ENCODE measurements at regions not wholly inside any gene's neighbourhood (a gene's known extent, or its start where the extent isn't known, plus 50 kb on each side); places are given as distances from the start of the nearest gene placed in this dataset.

DNA sequence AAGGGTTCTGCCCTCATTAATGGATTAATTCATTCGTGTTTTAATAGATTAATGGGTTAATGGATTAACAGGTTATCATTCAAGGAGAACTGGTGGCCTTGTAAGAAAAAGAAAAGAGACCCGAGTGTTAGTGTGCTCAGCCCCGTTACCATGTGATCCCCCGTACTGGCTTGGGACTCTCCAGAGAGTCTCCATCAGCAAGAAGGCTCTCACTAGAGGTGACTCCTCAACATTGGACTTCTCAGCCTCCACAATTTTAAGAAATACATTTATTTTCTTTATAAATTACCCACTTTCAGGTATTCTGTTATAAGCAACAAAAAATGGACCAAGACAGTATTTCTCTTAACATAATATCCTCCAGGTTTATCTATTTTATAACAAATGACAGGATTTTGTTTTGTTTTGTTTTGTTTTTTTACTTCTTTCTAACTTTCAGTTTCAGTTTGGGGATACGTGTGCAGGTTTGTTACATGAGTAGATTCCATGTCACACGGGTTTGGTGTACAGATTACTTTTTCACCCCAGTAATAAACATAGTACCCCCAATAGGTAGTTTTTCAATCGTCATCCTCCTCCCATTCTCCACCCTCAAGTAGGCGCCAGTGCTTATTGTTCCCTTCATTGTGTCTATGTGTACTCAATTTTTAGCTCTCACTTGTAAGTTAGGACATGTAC is 456.1 kb downstream of the DNAH5 start:
- no peak for DNase-seq (ENCODE audit: low read depth)
- H3K4me3 ChIP-seq (ENCODE audit: low read depth, low read length), result no peak overlapping the region

GRCh38 chr5:13480834-13481233 is 463.7 kb downstream of the DNAH5 start:
- no peak for DNase-seq (ENCODE audit: low read depth)
- no peak overlapping the region for H3K4me3 ChIP-seq (ENCODE audit: low read depth, low read length)

DNA sequence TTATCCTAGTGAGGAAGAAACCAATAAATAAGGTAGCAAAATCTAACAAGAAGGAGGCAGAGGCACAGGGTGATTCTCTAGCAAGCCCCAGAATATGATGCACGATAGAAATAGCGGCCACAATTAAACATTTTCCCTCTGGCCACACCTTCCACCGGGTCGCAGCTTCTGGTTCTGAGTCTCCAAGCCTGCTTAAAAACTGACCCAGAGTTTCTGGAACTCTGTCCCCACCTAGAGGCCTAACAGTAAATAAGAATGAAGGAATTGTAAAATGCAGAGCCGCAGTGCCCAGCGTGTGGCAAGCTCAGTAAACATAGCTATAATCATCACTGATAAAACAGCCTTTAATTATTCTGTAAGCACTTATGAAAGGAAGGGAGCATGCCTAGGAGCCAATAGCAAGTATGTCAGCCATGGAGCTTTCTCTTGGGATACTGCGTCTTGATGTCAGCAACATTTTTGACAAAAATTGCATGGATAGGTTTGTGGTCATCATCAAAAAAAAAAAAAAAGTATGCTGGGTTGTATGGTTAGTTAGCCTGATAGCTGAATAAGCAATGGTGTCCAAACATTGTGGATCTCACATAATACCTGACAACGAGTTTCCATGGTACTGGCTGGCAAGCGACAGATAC is 465.5 kb downstream of the DNAH5 start:
- no peak overlapping the region for H3K4me3 ChIP-seq (ENCODE audit: low read depth, low read length)
- DNase-seq (ENCODE audit: low read depth), result peak; percentile 12

DNA sequence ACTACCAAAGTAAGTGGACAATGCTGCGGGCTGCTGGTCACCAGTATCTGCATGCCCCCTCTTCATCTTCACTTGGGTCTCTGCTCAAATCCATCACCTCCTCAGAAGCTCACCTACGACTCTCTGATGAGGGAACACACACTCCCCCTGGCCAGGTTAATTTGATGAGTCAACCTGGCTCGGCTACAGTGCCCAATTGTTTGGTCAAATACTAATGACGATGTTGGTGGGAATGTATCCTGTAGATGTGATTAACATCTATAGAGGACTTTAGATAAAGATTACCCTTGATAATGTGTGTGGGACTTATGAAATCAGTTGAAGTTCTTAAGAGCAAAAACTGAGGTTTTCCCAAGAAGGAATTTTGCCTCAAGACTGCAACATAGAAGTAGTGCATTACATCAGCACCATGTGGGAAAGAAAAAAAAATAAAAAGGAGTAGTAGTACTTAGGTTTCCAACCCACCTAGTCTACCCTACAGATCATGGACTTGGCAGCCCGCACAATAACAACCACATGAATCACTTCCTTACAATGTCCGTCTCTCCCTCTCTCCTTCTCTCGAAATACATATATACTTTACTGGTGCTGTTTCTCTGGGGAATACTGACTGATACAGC is 467.3 kb downstream of the DNAH5 start:
- DNase-seq (ENCODE audit: low read depth), result peak; percentile 91
- H3K4me3 ChIP-seq (ENCODE audit: low read depth, low read length), result no peak overlapping the region

DNA sequence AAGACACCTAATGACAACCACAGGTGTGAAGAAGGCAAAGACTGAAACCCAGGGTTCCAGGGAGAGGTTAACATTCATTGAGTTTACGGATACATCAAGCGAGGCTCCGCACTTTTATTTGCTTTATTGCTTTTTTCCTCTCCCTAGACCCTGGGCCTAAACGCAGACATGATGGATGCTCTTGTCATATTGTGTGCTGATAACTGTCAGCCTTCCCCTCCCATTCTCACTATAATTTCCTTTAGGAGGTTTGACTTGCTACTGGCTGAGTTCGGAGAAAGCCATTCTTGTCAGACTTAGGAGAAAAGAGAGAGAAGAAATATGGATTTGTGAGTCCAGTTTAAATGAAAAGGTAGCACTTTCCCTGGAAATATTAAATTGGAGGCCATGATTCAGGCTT is 471.6 kb downstream of the DNAH5 start:
- DNase-seq (ENCODE audit: low read depth), result no peak
- H3K4me3 ChIP-seq (ENCODE audit: low read depth, low read length), result no peak overlapping the region

DNA sequence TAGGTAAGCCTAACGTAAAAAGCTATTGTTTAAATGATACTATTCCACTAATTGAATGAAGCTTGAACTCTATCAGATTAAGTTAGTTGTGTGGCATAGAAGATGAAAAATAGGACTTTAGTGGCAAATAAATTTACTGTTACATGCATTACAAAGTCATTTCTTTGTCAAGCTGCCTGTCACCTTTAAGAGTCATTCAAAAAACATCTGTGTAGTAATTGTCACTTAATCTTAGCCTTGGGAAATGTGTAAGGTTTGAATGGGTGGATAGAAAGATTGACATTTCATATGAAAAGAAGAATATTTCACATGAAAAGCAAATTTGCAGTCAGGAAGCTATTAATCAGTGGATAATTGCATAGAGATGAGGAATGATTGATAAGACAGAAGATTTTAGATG is 473.5 kb downstream of the DNAH5 start:
- no peak overlapping the region for H3K4me3 ChIP-seq (ENCODE audit: low read depth, low read length)
- no peak for DNase-seq (ENCODE audit: low read depth)

GRCh38 chr5:13470263-13470662 is 474.2 kb downstream of the DNAH5 start:
- no peak overlapping the region for H3K4me3 ChIP-seq (ENCODE audit: low read depth, low read length)
- DNase-seq (ENCODE audit: low read depth), result no peak

DNA sequence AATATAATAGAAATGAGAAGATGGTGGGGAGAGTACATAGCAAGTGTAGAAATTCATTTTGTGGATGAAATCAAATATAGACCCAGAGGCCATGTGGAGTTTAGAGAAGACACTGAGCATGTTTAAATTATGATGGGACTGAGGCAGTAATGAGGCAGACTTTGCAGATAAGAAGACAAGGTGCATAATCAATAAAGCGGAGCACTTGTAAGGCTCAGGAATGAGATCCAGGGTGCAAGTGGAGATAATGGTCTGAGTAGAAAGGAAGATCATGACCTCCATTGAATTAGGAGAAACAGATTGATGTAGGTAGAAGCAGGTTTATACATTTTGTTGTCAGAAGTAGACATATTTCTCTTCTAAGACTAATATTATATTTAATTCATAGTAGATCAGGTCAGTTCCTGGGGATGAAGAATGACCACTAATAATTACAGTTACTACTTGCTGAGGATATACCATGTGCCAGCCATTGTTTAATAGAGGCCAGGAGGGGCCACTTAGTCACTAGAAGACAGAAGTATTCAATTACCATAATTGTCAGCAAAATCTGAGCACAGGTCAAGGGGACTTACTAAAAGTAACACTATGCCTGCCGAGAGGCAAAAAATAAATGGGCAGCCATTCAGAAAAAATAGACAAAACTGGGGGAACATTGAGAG is 479.8 kb downstream of the DNAH5 start:
- no peak for DNase-seq (ENCODE audit: low read depth)
- H3K4me3 ChIP-seq (ENCODE audit: low read depth, low read length), result no peak overlapping the region

DNA sequence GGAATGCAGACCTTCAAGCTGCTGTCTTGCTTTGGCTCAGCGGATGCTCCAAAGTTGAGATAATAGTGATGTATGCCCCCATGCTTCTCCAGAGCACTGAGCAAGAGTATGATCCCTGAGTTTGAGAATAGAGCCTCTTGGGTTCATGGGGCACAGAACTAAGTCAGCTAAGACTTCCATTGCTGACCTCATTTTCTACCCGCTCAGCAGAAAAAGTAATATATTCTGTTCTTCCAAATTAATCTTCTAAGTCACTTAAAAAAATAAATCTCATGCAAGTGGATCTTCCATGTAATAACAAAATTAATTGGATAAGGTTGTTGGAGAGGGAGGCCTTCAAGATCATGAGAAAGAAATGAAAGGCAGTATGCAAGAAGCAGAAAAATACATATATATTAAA is 483.9 kb downstream of the DNAH5 start:
- DNase-seq (ENCODE audit: low read depth), result no peak
- H3K4me3 ChIP-seq (ENCODE audit: low read depth, low read length), result no peak overlapping the region

GRCh38 chr5:13454050-13454449 is 490.4 kb downstream of the DNAH5 start:
- H3K4me3 ChIP-seq (ENCODE audit: low read depth, low read length), result no peak overlapping the region
- DNase-seq (ENCODE audit: low read depth), result no peak

DNA sequence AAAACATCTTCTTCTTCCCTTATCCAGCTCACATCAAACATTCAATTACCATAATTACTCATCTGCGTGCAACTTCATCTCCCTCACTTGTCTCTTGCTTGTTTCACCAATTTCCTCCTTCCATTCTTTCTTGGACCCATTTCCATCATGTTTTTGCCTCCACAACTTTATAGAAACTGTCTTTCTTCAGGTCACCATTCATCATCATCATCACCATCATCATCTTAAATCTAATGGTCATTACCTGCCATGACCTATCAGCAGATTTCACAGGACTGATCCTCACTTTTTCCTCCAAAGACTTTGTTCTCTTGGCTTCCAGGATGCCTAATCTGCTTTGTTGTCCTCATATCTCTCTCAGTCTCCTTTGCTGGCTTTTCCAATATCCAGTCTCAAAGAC is 495.6 kb downstream of the DNAH5 start:
- H3K4me3 ChIP-seq (ENCODE audit: low read depth, low read length), result no peak overlapping the region
- no peak for DNase-seq (ENCODE audit: low read depth)

GRCh38 chr5:13439430-13439829 is 505.1 kb downstream of the DNAH5 start:
- no peak for DNase-seq (ENCODE audit: low read depth)
- no peak overlapping the region for H3K4me3 ChIP-seq (ENCODE audit: low read depth, low read length)

DNA sequence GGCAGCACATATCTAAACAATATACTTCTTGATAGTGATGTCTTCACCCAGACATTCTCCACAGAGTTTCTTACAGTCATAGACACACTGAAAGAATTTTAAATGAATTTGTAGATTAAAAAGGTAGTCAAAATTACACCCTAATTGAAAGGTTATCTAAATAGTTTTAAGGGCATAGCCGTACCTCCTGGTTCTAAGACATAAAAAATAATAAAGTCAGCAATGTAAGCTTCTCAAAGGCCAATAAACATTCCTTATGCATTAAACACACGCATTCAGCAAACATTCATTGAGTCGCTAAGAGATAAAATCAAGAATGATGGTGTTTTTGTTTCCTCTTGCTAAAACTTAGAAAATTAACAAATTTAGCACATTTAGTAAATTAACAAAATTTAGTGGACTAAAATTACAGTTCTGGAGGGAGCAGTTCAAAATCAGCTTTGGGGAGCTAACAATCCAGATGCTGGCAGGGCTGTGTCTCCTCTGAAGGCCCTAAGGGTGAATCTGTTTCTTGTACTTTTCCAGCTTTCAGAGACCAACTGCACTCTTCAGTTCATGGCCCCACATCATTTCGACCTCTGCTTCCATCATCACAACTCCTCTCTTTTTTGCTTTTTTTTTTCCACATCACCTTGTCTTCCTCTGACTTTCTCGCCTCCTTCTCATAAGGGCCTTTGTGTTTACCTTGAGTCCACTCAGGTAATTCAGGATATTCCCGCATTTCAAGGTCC is 516.5 kb downstream of the DNAH5 start:
- H3K4me3 ChIP-seq (ENCODE audit: low read depth, low read length), result no peak overlapping the region
- DNase-seq (ENCODE audit: low read depth), result no peak

DNA sequence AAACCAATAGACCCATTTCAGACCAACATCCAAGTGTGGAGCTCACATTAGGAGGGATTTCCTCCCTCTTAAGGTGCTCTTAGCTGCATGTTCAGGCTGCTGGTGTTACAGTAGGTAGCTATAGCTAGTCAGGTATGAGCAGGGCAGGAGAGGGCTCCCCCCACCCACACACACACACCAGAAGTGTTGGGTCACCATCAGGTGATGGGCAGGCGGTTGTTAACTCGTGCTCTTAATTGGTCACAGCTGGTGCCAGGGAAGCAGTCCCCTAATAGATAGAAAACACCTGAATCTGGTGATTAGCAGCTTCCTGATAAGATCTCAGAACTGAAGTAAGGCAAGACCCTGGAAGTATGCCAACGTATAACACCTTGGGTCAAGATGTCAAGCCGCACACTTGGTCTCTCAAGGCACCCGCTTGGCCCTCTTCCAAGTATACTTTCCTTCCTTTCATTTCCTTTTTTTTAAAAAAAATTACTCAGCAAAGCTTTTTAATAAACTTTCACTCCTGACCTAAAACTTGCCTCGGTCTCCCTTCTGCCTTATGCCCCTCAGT is 532.4 kb downstream of the DNAH5 start:
- DNase-seq (ENCODE audit: low read depth), result no peak

GRCh38 chr5:13408616-13409015 is 535.9 kb downstream of the DNAH5 start:
- no peak for DNase-seq (ENCODE audit: low read depth)
- no peak overlapping the region for H3K4me3 ChIP-seq (ENCODE audit: low read depth, low read length)

More for the DNA sequence above, 532.4 kb downstream of the DNAH5 start:
- H3K4me3 ChIP-seq (ENCODE audit: low read depth, low read length), result no peak overlapping the region

- no peak overlapping the region for H3K4me3 ChIP-seq (ENCODE audit: low read depth, low read length)
- no peak for DNase-seq (ENCODE audit: low read depth)
Observed at GRCh38 chr5:13403351-13403750, 541.1 kb downstream of the DNAH5 start.

DNA sequence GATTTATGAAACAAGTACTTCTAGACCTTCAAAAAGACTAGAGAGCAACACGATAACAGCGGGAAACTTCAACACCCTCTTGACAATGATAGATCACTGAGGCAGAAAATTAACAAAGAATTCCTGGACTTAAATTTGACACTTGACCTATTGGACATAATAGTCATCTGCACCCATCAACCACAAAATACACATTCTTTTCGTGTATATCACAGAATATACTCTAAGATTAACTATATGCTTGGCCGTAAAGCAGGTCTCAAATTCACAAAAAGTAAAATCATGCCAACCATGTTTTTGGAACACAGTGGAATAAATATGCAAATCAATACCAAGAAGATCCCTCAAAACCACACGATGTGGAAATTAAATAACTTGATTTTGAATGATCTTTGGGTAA is 559.4 kb downstream of the DNAH5 start:
- no peak overlapping the region for H3K4me3 ChIP-seq (ENCODE audit: low read depth, low read length)
- DNase-seq (ENCODE audit: low read depth), result no peak

DNA sequence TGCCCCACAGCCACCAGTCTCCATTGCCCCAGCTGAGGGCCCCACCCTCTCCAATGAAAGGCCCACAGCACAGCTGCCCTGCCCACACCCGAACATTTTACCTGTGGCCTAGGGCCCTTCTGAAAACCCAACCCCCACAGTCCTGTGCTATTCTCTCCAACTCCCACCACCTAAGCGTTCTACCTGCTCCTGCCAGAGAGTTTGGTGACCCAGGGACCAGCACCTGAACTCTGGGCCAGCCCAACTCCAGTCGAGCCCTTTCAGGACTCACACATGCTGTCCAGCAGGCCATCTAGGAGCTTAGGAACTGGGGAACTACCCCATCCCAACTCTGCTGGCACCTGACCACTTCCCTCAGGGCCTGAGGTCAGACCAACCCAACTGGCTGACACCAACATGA is 562.3 kb downstream of the DNAH5 start:
- no peak overlapping the region for H3K4me3 ChIP-seq (ENCODE audit: low read depth, low read length)
- no peak for DNase-seq (ENCODE audit: low read depth)

GRCh38 chr5:13378091-13378490 is 566.4 kb downstream of the DNAH5 start:
- peak; percentile 16 for DNase-seq (ENCODE audit: low read depth)
- H3K4me3 ChIP-seq (ENCODE audit: low read depth, low read length), result no peak overlapping the region

DNA sequence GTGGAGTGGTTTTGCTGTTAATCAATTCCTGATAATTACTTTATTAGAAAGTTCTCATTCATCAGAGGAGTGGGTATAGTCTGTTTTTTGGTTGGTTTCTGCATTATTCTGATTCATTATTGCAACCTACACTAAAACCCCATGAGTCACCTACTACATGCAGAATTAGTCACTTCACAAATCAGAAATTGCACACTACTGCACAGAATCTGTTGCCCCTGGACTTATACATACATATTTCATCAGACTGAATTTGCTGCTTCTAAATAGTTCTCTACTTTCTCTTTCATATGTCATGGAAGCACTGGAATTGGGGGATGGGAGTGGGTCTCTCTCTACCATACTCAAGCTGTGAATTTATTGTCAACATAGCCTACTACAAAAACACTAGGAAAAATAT is 585.1 kb downstream of the DNAH5 start:
- no peak overlapping the region for H3K4me3 ChIP-seq (ENCODE audit: low read depth, low read length)
- DNase-seq (ENCODE audit: low read depth), result peak; percentile 22

Data from skeletal muscle cell (primary cell).